ENCODE measurements at regions not wholly inside any gene's neighbourhood (a gene's known extent, or its start where the extent isn't known, plus 50 kb on each side); places are given as distances from the start of the nearest gene placed in this dataset.

- Histone ChIP-seq H3K27me3 (ENCODE audit: insufficient read depth) (no peaks in the 10 kb centered on the region), H3K79me2 (ENCODE audit: insufficient read depth) (no peaks in the 10 kb centered on the region), H3K27ac (ENCODE audit: low read depth in 2 of 2, low read length in 1 of 2) (no peak overlapping the region), H3K36me3 (replicated peaks in 1 of 2; ENCODE audit: control insufficient read depth in 1 of 2, insufficient read depth in 2 of 2, low read length in 1 of 2) (no peaks in the 10 kb centered on the region), H4K20me1 (ENCODE audit: insufficient read depth) (no peaks in the 10 kb centered on the region), H3F3A (replicated peaks; ENCODE audit: insufficient read depth) (no peaks in the 10 kb centered on the region), H3K9me2 (peaks cover 2% of the 10 kb centered on the region; the same call in 1 of the 2 replicates), H2AFZ (ENCODE audit: low read depth) (0 out of 2 replicates have a peak overlapping the region, but pooled peaks have one; percentile 1), H3K4me3 (ENCODE audit: low read depth in 2 of 2, low read length in 1 of 2) (no peak overlapping the region), H3K9ac (no peak overlapping the region), H3K9me3 (no peaks in the 10 kb centered on the region), H3K4me2 (no peak overlapping the region), H3K4me1 (ENCODE audit: control insufficient read depth in 1 of 2, insufficient read depth in 2 of 2, low read depth in 1 of 2, low read length in 1 of 2) (no peaks in the 10 kb centered on the region; a peak in 1 of 4 replicates)
- TF ChIP-seq YY1 (IDR thresholded peaks at IDR 0.05; ENCODE audit: low read depth) (no peak), EZH2phosphoT487 (IDR thresholded peaks at IDR 0.05; ENCODE audit: borderline replicate concordance, low read depth) (no peak)
- POLR2A ChIA-PET = no interaction called here
- CTCF ChIA-PET = interaction anchor here (1.2 to 1.9 kb wide), 4 partner anchors 11 to 599 kb away, joined by 3 to 5 read pairs (median 4); partner anchors contain the start of gene ETV1
- DNase-seq = no peak
- WGBS (ENCODE audit: low lambda C conversion rate) = 60% methylated on average over 1 of the region's 1 CpG
Measured at GRCh38 chr7:14092331-14092730, 102.9 kb upstream of the ETV1 start.

DNA sequence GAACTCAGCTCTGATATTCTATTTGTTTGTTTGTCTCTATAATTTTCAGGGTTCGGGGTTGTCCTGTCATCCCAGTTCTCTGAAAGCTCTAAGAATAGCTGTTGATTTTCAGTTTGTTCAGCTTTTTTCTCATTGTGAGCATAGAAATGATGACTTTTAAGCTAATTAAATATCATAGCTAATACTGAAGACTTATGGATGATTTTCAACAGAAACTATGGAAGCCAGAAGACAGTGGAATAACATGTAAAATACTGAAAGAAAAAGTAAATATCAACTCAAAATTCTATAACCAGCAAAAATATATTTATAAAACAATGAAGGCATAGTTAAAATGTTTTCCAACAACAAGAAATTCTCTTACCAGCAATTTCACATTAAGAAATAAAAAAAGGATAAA is 96.4 kb upstream of the ETV1 start:
- Histone ChIP-seq H3K4me3 (ENCODE audit: low read depth in 2 of 2, low read length in 1 of 2) (no peak overlapping the region), H3K4me1 (ENCODE audit: control insufficient read depth in 1 of 2, insufficient read depth in 2 of 2, low read depth in 1 of 2, low read length in 1 of 2) (no peaks in the 10 kb centered on the region), H3K9me3 (peaks cover 22% of the 10 kb centered on the region), H4K20me1 (ENCODE audit: insufficient read depth) (no peaks in the 10 kb centered on the region), H3K4me2 (no peak overlapping the region), H2AFZ (ENCODE audit: low read depth) (no peak overlapping the region), H3K79me2 (ENCODE audit: insufficient read depth) (no peaks in the 10 kb centered on the region), H3F3A (replicated peaks; ENCODE audit: insufficient read depth) (no peaks in the 10 kb centered on the region), H3K27me3 (ENCODE audit: insufficient read depth) (no peaks in the 10 kb centered on the region), H3K36me3 (replicated peaks in 1 of 2; ENCODE audit: control insufficient read depth in 1 of 2, insufficient read depth in 2 of 2, low read length in 1 of 2) (peaks cover 0 to 3% of the 10 kb centered on the region in 2 experiments), H3K27ac (ENCODE audit: low read depth in 2 of 2, low read length in 1 of 2) (no peak overlapping the region), H3K9me2 (peaks cover 2% of the 10 kb centered on the region; the same call in 1 of the 2 replicates), H3K9ac (no peak overlapping the region)
- DNase-seq = no peak
- ChIA-PET CTCF (no interaction called here), POLR2A (no interaction called here)
- WGBS (ENCODE audit: low lambda C conversion rate) = 44% methylated on average over 1 of the region's 1 CpG
- TF ChIP-seq FOXM1 (IDR thresholded peaks at IDR 0.05; ENCODE audit: low read depth) (no peak), TEAD4 (IDR thresholded peaks at IDR 0.05; ENCODE audit: borderline replicate concordance, insufficient read depth) (no peak), EZH2phosphoT487 (IDR thresholded peaks at IDR 0.05; ENCODE audit: borderline replicate concordance, low read depth) (no peak), RFX5 (IDR thresholded peaks at IDR 0.05; ENCODE audit: low read length) (no peak), MEF2A (IDR thresholded peaks at IDR 0.05; ENCODE audit: borderline replicate concordance, low read depth) (no peak), SMC3 (IDR thresholded peaks at IDR 0.05; ENCODE audit: low read depth, low read length) (no peak)
- TF ChIP-seq, protein P1, sequence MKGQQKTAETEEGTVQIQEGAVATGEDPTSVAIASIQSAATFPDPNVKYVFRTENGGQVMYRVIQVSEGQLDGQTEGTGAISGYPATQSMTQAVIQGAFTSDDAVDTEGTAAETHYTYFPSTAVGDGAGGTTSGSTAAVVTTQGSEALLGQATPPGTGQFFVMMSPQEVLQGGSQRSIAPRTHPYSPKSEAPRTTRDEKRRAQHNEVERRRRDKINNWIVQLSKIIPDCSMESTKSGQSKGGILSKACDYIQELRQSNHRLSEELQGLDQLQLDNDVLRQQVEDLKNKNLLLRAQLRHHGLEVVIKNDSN (IDR thresholded peaks at IDR 0.05; ENCODE audit: borderline replicate concordance, low read depth) = 0 out of 2 replicates have a peak, but pooled peaks have one; percentile 11

DNA sequence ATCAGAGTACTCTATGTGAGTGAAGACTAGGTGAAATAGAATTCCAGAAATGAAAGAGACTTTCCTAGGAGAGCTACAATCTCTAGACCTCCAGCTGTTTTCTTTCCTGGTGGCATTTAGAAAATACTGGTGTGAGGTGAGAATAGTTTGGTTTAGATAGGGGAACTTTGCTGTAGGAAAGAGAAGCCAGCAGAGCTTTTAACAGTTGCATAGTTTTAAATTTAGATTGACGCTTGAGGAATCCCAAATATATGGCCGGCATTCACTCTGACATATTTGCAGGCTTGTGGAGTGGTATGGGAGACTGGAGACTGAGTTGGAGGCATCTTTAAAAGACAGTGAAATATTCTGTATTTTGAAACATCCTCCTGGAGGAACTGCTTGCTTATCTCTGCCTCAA is 94.3 kb upstream of the ETV1 start:
- WGBS (ENCODE audit: low lambda C conversion rate) = 83% methylated on average over 2 of the region's 2 CpGs
- H3K9me2 ChIP-seq = peaks cover 2% of the 10 kb centered on the region; the same call in 1 of the 2 replicates
- no peak overlapping the region for H3K27ac ChIP-seq (ENCODE audit: low read depth in 2 of 2, low read length in 1 of 2)
- no peaks in the 10 kb centered on the region for H3K79me2 ChIP-seq (ENCODE audit: insufficient read depth)
- peaks cover 22% of the 10 kb centered on the region for H3K9me3 ChIP-seq
- DNase-seq = no peak
- no peak for TF ChIP-seq EZH2phosphoT487 (IDR thresholded peaks at IDR 0.05; ENCODE audit: borderline replicate concordance, low read depth)
- TF ChIP-seq RFX5 (IDR thresholded peaks at IDR 0.05; ENCODE audit: low read length) = no peak
- no peaks in the 10 kb centered on the region for H4K20me1 ChIP-seq (ENCODE audit: insufficient read depth)
- H3K4me2 ChIP-seq = no peak overlapping the region
- peaks cover 0 to 3% of the 10 kb centered on the region in 2 experiments for H3K36me3 ChIP-seq (replicated peaks in 1 of 2; ENCODE audit: control insufficient read depth in 1 of 2, insufficient read depth in 2 of 2, low read length in 1 of 2)
- no peaks in the 10 kb centered on the region for H3K27me3 ChIP-seq (ENCODE audit: insufficient read depth)
- ChIA-PET CTCF (interaction anchor here (1.3 kb wide), 1 partner anchor 10 kb away, joined by 4 read pairs; no protein-coding TSS in a partner anchor), POLR2A (no interaction called here)
- H3F3A ChIP-seq (replicated peaks; ENCODE audit: insufficient read depth) = no peaks in the 10 kb centered on the region
- H2AFZ ChIP-seq (ENCODE audit: low read depth) = no peak overlapping the region
- no peak overlapping the region for H3K9ac ChIP-seq
- H3K4me1 ChIP-seq (ENCODE audit: control insufficient read depth in 1 of 2, insufficient read depth in 2 of 2, low read depth in 1 of 2, low read length in 1 of 2) = no peaks in the 10 kb centered on the region
- H3K4me3 ChIP-seq (ENCODE audit: low read depth in 2 of 2, low read length in 1 of 2) = no peak overlapping the region
